ENCODE measurements at regions not wholly inside any gene's neighbourhood (a gene's known extent, or its start where the extent isn't known, plus 50 kb on each side); places are given as distances from the start of the nearest gene placed in this dataset.

GRCh38 chr16:47779201-47780016, 318.3 kb downstream of the PHKB start:
- DNase-seq (ENCODE audit: low spot score): no peak
- peaks cover 2% of the 10 kb centered on the region for H3K9me3 Mint-ChIP-seq (ENCODE audit: low read depth)
- no peaks in the 10 kb centered on the region for H3K36me3 Mint-ChIP-seq (ENCODE audit: low read depth)
- H3K27me3 Mint-ChIP-seq (ENCODE audit: low read depth): peaks cover 4% of the 10 kb centered on the region
- H3K4me1 Mint-ChIP-seq (ENCODE audit: low read depth): peaks cover 8% of the 10 kb centered on the region
- no peak for TF ChIP-seq CTCF (IDR thresholded peaks at IDR 0.05)
- peak overlapping the region; percentile 17 for H3K4me3 Mint-ChIP-seq (ENCODE audit: unreplicated experiment)
- no peak overlapping the region for H3K27ac Mint-ChIP-seq (ENCODE audit: unreplicated experiment)

DNA sequence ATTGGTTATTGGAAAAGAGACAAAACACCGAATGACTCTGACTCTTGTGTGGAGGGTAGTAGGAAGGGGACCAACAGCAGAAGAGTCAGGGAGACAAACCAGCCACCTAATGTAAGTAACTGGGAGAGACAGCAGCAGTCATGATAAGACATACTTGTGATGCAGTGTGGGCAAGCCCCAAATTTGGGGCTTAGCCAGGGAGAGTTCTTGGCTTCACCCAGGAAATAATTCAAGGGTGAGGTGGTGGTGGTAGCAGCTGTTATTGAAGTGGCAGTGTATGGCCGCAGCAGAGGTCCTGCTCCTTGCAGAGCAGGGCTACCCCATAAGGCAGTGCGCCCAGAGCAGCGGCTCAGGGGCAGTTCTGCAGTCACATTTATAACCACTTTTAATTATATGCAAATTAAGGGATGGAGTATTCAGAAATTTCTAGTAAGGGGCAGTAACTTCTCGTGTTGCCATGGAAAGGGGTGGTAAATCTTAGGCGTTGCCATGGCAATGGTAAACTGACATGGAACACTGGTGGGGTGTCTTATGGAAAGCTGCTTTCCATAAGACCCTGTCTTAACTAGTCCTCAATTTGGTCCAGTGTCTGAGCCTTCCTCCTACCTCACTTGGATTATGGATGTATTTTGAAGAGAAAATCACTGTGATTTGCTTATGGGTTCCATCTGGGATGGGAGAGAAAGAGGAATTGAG, 317.1 kb downstream of the PHKB start:
- Mint-ChIP-seq H3K36me3 (ENCODE audit: low read depth) (no peaks in the 10 kb centered on the region), H3K27ac (ENCODE audit: unreplicated experiment) (no peak overlapping the region), H3K9me3 (ENCODE audit: low read depth) (peaks cover 8% of the 10 kb centered on the region), H3K4me1 (ENCODE audit: low read depth) (peaks cover 8% of the 10 kb centered on the region), H3K4me3 (ENCODE audit: unreplicated experiment) (no peak overlapping the region), H3K27me3 (ENCODE audit: low read depth) (no peaks in the 10 kb centered on the region)
- no peak for DNase-seq (ENCODE audit: low spot score)
- no peak for TF ChIP-seq CTCF (IDR thresholded peaks at IDR 0.05)

DNA sequence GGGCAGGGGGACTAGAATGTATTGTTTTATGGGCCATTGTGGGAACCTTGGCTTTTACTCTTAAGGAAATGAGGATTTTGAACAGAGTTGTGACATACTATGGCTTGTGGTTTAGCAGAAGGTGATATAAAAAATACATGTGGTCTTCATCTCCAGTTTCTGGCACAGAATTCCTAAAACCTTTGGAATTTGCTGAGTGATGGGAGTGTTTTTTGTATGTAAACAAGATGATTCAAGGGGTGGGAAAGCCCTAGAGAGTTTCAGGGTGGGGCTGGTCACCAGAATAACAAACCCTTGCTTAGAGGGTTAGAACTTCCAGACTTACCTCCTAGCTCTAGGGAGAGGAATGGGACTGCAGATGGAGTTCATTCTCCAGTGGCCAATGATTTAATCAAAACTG, 316.1 kb downstream of the PHKB start:
- Mint-ChIP-seq H3K36me3 (ENCODE audit: low read depth) (no peaks in the 10 kb centered on the region), H3K27ac (ENCODE audit: unreplicated experiment) (no peak overlapping the region), H3K4me3 (ENCODE audit: unreplicated experiment) (no peak overlapping the region), H3K27me3 (ENCODE audit: low read depth) (peaks cover 3% of the 10 kb centered on the region), H3K9me3 (ENCODE audit: low read depth) (peaks cover 11% of the 10 kb centered on the region), H3K4me1 (ENCODE audit: low read depth) (peaks cover 8% of the 10 kb centered on the region)
- DNase-seq (ENCODE audit: low spot score): no peak
- TF ChIP-seq CTCF (IDR thresholded peaks at IDR 0.05): no peak

- Mint-ChIP-seq H3K36me3 (ENCODE audit: low read depth) (no peaks in the 10 kb centered on the region), H3K27me3 (ENCODE audit: low read depth) (peaks cover 10% of the 10 kb centered on the region), H3K4me1 (ENCODE audit: low read depth) (peaks cover 5% of the 10 kb centered on the region), H3K27ac (ENCODE audit: unreplicated experiment) (no peak overlapping the region), H3K4me3 (ENCODE audit: unreplicated experiment) (no peak overlapping the region), H3K9me3 (ENCODE audit: low read depth) (peaks cover 19% of the 10 kb centered on the region)
- peak; percentile 22 for TF ChIP-seq CTCF (IDR thresholded peaks at IDR 0.05)
- no peak for DNase-seq (ENCODE audit: low spot score)
Observed at GRCh38 chr16:47774661-47775060, 313.5 kb downstream of the PHKB start.

- Mint-ChIP-seq H3K4me1 (ENCODE audit: low read depth) (no peaks in the 10 kb centered on the region), H3K9me3 (ENCODE audit: low read depth) (peaks cover 4% of the 10 kb centered on the region), H3K27ac (ENCODE audit: unreplicated experiment) (no peak overlapping the region), H3K4me3 (ENCODE audit: unreplicated experiment) (no peak overlapping the region), H3K36me3 (ENCODE audit: low read depth) (no peaks in the 10 kb centered on the region), H3K27me3 (ENCODE audit: low read depth) (no peaks in the 10 kb centered on the region)
- TF ChIP-seq CTCF (IDR thresholded peaks at IDR 0.05): no peak
- DNase-seq (ENCODE audit: low spot score): no peak
Observed at GRCh38 chr16:47753659-47754058, 292.5 kb downstream of the PHKB start.
